SK-N-SH (cell line): ENCODE measurements at regions not wholly inside any gene's neighbourhood (a gene's known extent, or its start where the extent isn't known, plus 50 kb on each side); places are given as distances from the start of the nearest gene placed in this dataset.
A peak's percentile ranks its signal among the peaks of the same experiment; 100 is the strongest.

ENCODE experiments used
- CTCF ChIA-PET: fragments of 300-600, 350-600 bp; formaldehyde crosslinking; extraction: SDS; loops from one replicate; lab custom pipeline; 2021; lab: Yijun Ruan, JAX
- POLR2A ChIA-PET: fragments of 350-600 bp; sonication (Branson Sonifier 250); formaldehyde crosslinking; extraction: SDS; loops from one replicate; lab custom pipeline; 2020; ENCODE audit warnings: antibody characterized with exemption, inconsistent platforms; lab: Yijun Ruan, JAX
- DNase-seq: peaks from one replicate; pipeline ENCODE4 v3.0.0; 2012
- H2AFZ ChIP-seq: fragments of 200-600 bp; sonication (generic); 2 replicates; pipeline ENCODE4 v1.8.1; 2016; ENCODE audit warnings: antibody characterized with exemption, mild to moderate bottlenecking, low read depth
- H3F3A ChIP-seq: fragments of 200-600 bp; sonication (generic); replicated peaks from 2 replicates; pipeline ENCODE3; 2016; ENCODE audit warnings: antibody characterized with exemption, mild to moderate bottlenecking; ENCODE audit not compliant: insufficient read depth
- H3K27ac ChIP-seq, 2 experiments: fragments of 200-500 bp in 1 of 2; fragments of 200-600 bp in 1 of 2; sonication (Bioruptor generic) in 1 of 2; sonication (generic), shearing (Covaris generic) in 1 of 2; 2 replicates each; pipeline versions ENCODE4 v1.5.1 to v1.6.1; 2014 to 2016; ENCODE audit warnings: low read depth in 2 of 2, inconsistent platforms in 1 of 2, low read length in 1 of 2, mild to moderate bottlenecking in 1 of 2, mixed read lengths in 1 of 2
- H3K27me3 ChIP-seq: fragments of 200-600 bp; sonication (generic), shearing (Covaris generic); 2 replicates; pipeline ENCODE4 v1.6.1; 2016; ENCODE audit warnings: mixed run types; ENCODE audit not compliant: insufficient read depth
- H3K36me3 ChIP-seq, 2 experiments: fragments of 200-500 bp in 1 of 2; fragments of 200-600 bp in 1 of 2; sonication (Bioruptor generic) in 1 of 2; sonication (generic) in 1 of 2; replicated peaks in 1 of 2; 2 replicates each; pipeline versions ENCODE3 to v1.5.1; 2014 to 2016; ENCODE audit warnings: low read length in 1 of 2, mild to moderate bottlenecking in 1 of 2; ENCODE audit not compliant: insufficient read depth in 2 of 2, control insufficient read depth in 1 of 2
- H3K4me1 ChIP-seq, 2 experiments: fragments of 200-500 bp in 1 of 2; fragments of 200-600 bp in 1 of 2; sonication (Bioruptor generic) in 1 of 2; sonication (generic), shearing (Covaris generic) in 1 of 2; 2 replicates each; pipeline versions ENCODE4 v1.5.1 to v1.6.1; 2014 to 2016; ENCODE audit warnings: low read depth in 1 of 2, low read length in 1 of 2, mixed run types in 1 of 2; ENCODE audit not compliant: insufficient read depth in 2 of 2, control insufficient read depth in 1 of 2
- H3K4me2 ChIP-seq: fragments of 200-600 bp; sonication (generic), shearing (Covaris generic); 2 replicates; pipeline ENCODE4 v1.6.1; 2017; ENCODE audit warnings: mixed run types
- H3K4me3 ChIP-seq, 2 experiments: fragments of 200-500 bp in 1 of 2; fragments of 200-600 bp in 1 of 2; sonication (Bioruptor generic) in 1 of 2; sonication (generic), shearing (Covaris generic) in 1 of 2; 2 replicates each; pipeline versions ENCODE4 v1.5.1 to v1.8.1; 2014 to 2016; ENCODE audit warnings: low read depth in 2 of 2, inconsistent platforms in 1 of 2, low read length in 1 of 2, mild to moderate bottlenecking in 1 of 2, mixed read lengths in 1 of 2, moderate library complexity in 1 of 2
- H3K79me2 ChIP-seq: fragments of 200-600 bp; sonication (generic); 2 replicates; pipeline ENCODE4 v1.8.1; 2017; ENCODE audit warnings: mild to moderate bottlenecking; ENCODE audit not compliant: insufficient read depth
- H3K9ac ChIP-seq: fragments of 200-600 bp; sonication (generic); 2 replicates; pipeline ENCODE4 v1.6.1; 2017; ENCODE audit warnings: mixed run types
- H3K9me2 ChIP-seq: fragments of 200-600 bp; sonication (generic); 2 replicates; pipeline ENCODE4 v1.6.1; 2017; ENCODE audit warnings: mixed run types
- H3K9me3 ChIP-seq: fragments of 200-600 bp; sonication (generic); 2 replicates; pipeline ENCODE4 v1.6.1; 2017; ENCODE audit warnings: mixed run types, mild to moderate bottlenecking, moderate library complexity
- H4K20me1 ChIP-seq: fragments of 200-600 bp; sonication (generic); 2 replicates; pipeline ENCODE4 v1.6.1; 2017; ENCODE audit warnings: mild to moderate bottlenecking, mixed run types; ENCODE audit not compliant: insufficient read depth
- CHD2 ChIP-seq: fragments of 150-350 bp; IDR thresholded peaks from 2 replicates; pipeline ENCODE4 v1.6.1; 2018; ENCODE audit warnings: low read length; ENCODE audit not compliant: partially characterized antibody
- EP300 ChIP-seq, 2 experiments: IDR thresholded peaks; 2 replicates each; pipeline versions ENCODE4 v1.4.0 to v1.6.1; 2012; ENCODE audit warnings: borderline replicate concordance in 1 of 2, low read depth in 1 of 2, low read length in 1 of 2
- EZH2phosphoT487 ChIP-seq: fragments of 200-600 bp; sonication (generic); IDR thresholded peaks from 2 replicates; pipeline ENCODE4 v1.6.1; 2017; ENCODE audit warnings: low read depth, mixed run types, mild to moderate bottlenecking, antibody characterized with exemption, moderate library complexity, borderline replicate concordance
- FOXJ3 ChIP-seq: sonication (generic); formaldehyde crosslinking; IDR thresholded peaks from 2 replicates; pipeline ENCODE4 v1.5.1; 2020; ENCODE audit warnings: mild to moderate bottlenecking, missing genetic modification reagents
- IRF3 ChIP-seq: fragments of 150-350 bp; IDR thresholded peaks from 2 replicates; pipeline ENCODE4 v1.6.1; 2016; ENCODE audit warnings: mild to moderate bottlenecking, low read depth, low read length
- JUND ChIP-seq: IDR thresholded peaks from 2 replicates; pipeline ENCODE4 v1.4.0; 2012
- MEF2A ChIP-seq: IDR thresholded peaks from 2 replicates; pipeline ENCODE4 v1.4.0; 2012; ENCODE audit warnings: low read depth, borderline replicate concordance
- MXI1 ChIP-seq: IDR thresholded peaks from 2 replicates; pipeline ENCODE4 v1.6.1; 2012; ENCODE audit warnings: mild to moderate bottlenecking, low read depth, low read length, improper control_type of control experiment
- NFIC ChIP-seq: IDR thresholded peaks from 2 replicates; pipeline ENCODE4 v1.4.0; 2012; ENCODE audit warnings: borderline replicate concordance
- NRF1 ChIP-seq: IDR thresholded peaks from 2 replicates; pipeline ENCODE4 v1.6.1; 2012; ENCODE audit warnings: low read depth, mild to moderate bottlenecking, low read length
- PBX3 ChIP-seq: IDR thresholded peaks from 2 replicates; pipeline ENCODE4; 2012
- POLR2AphosphoS5 ChIP-seq: IDR thresholded peaks from 2 replicates; pipeline ENCODE4 v1.6.1; 2012; ENCODE audit warnings: low read depth, low read length
- RAD21 ChIP-seq: IDR thresholded peaks from 2 replicates; pipeline ENCODE4 v1.6.1; 2012; ENCODE audit warnings: mild to moderate bottlenecking, low read length
- RFX5 ChIP-seq: IDR thresholded peaks from 2 replicates; pipeline ENCODE4 v1.6.1; 2012; ENCODE audit warnings: mild to moderate bottlenecking, improper control_type of control experiment, low read length
- RXRA ChIP-seq: IDR thresholded peaks from 2 replicates; pipeline ENCODE4 v1.4.0; 2012; ENCODE audit warnings: low read depth, mild to moderate bottlenecking, borderline replicate concordance
- TAF1 ChIP-seq: IDR thresholded peaks from 2 replicates; pipeline ENCODE4 v1.6.1; 2012; ENCODE audit warnings: low read depth, mild to moderate bottlenecking, low read length, moderate library complexity, borderline replicate concordance
- TCF12 ChIP-seq: IDR thresholded peaks from 2 replicates; pipeline ENCODE4 v1.4.0; 2012
- TEAD4 ChIP-seq: IDR thresholded peaks from 2 replicates; pipeline ENCODE4 v1.4.0; 2012; ENCODE audit warnings: mild to moderate bottlenecking, borderline replicate concordance; ENCODE audit not compliant: insufficient read depth
- USF1 ChIP-seq: IDR thresholded peaks from 2 replicates; pipeline ENCODE4 v1.4.0; 2012; ENCODE audit warnings: low read depth, borderline replicate concordance
- USF2 ChIP-seq: fragments of 150-350 bp; IDR thresholded peaks from 2 replicates; pipeline ENCODE4 v1.6.1; 2017; ENCODE audit warnings: antibody characterized with exemption, low read length, low read depth, borderline replicate concordance
- YY1 ChIP-seq: IDR thresholded peaks from 2 replicates; pipeline ENCODE4 v1.4.0; 2012; ENCODE audit warnings: low read depth, mild to moderate bottlenecking
- ZBTB33 ChIP-seq: IDR thresholded peaks from 2 replicates; pipeline ENCODE4 v1.4.0; 2012; ENCODE audit warnings: low read depth, borderline replicate concordance
- WGBS: methylation state at CpG from one replicate; pipeline ENCODE4 v1.1.6; 2017; ENCODE audit warnings: low lambda C conversion rate; 5-methylcytosine and 5-hydroxymethylcytosine counted together

GRCh38 chr5:26700759-26701384 is 337.5 kb downstream of the CDH9 start (continued):
- TF ChIP-seq TEAD4 (no peak), ZBTB33 (no peak), CHD2 (no peak), POLR2AphosphoS5 (no peak), RAD21 (peak; percentile 67), RXRA (no peak), TAF1 (no peak), USF1 (no peak), MXI1 (no peak), MEF2A (no peak), YY1 (no peak), EZH2phosphoT487 (no peak), PBX3 (no peak), EP300 (IDR thresholded peaks at IDR 0.05; ENCODE audit: borderline replicate concordance in 1 of 2, low read depth in 1 of 2, low read length in 1 of 2) (no peak), JUND (no peak), NFIC (no peak), FOXJ3 (no peak)

- H3K4me3 ChIP-seq: no peak overlapping the region
- ChIA-PET POLR2A (no interaction called here), CTCF (interaction anchor here (1.1 to 3.0 kb wide), 2 partner anchors 8 to 11 kb away, joined by 3 to 19 read pairs; no protein-coding TSS in a partner anchor)
- H3K9me2 ChIP-seq: no peaks in the 10 kb centered on the region
- no peaks in the 10 kb centered on the region for H3K9me3 ChIP-seq
- no peak overlapping the region for H3K27ac ChIP-seq
- H3F3A ChIP-seq: no peaks in the 10 kb centered on the region
- no peaks in the 10 kb centered on the region for H3K79me2 ChIP-seq
- no peak for DNase-seq
- H2AFZ ChIP-seq: no peak overlapping the region
- no peaks in the 10 kb centered on the region for H3K4me1 ChIP-seq
- no peaks in the 10 kb centered on the region for H4K20me1 ChIP-seq
- no peak overlapping the region for H3K4me2 ChIP-seq
- no peaks in the 10 kb centered on the region for H3K27me3 ChIP-seq
- no peak overlapping the region for H3K9ac ChIP-seq
- H3K36me3 ChIP-seq: no peaks in the 10 kb centered on the region
- WGBS: 29% methylated on average over 5 of the region's 5 CpGs
- TF ChIP-seq ZBTB33 (no peak), CHD2 (no peak), PBX3 (no peak), NFIC (no peak), TCF12 (no peak), USF2 (no peak), IRF3 (no peak), RFX5 (no peak), NRF1 (no peak), RXRA (no peak)
Measured at GRCh38 chr5:26692952-26693351, 345.4 kb downstream of the CDH9 start.
